OCI-M1 (cell line): ENCODE measurements at regions not wholly inside any gene's neighbourhood (a gene's known extent, or its start where the extent isn't known, plus 50 kb on each side); places are given as distances from the start of the nearest gene placed in this dataset.

Source experiments
- DNase-seq: peaks from one replicate; lab custom pipeline; 2025; lab: John Stamatoyannopoulos, UW

DNA sequence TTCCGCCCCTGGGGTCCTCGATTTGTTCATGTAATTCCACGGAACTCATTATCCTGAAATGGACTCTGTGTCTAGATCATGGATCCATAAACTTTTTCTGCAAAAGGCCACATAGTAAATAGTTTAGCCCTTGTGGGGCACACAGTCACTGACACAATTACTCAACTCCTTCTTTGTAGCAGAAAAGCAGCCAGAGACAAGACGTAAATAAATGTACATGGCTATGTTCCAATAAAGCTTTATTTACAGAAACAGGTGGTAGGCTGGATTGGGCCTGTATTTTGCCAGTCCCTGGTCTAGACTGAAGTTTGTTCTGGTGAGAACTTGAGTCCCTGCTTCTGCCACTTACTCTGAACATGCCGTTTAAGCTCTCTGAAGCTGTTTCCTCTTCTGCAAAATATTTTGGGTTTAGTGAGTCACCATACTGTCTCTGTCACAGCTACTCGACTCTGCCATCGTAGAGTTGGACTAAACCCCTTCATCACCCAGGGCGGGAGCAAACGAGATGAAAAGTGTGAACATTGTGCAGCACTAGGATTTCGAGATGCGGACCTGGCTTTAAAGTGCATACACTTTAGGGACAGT lies 61.9 kb upstream of the FOXF1 start:
- DNase-seq = no peak

DNA sequence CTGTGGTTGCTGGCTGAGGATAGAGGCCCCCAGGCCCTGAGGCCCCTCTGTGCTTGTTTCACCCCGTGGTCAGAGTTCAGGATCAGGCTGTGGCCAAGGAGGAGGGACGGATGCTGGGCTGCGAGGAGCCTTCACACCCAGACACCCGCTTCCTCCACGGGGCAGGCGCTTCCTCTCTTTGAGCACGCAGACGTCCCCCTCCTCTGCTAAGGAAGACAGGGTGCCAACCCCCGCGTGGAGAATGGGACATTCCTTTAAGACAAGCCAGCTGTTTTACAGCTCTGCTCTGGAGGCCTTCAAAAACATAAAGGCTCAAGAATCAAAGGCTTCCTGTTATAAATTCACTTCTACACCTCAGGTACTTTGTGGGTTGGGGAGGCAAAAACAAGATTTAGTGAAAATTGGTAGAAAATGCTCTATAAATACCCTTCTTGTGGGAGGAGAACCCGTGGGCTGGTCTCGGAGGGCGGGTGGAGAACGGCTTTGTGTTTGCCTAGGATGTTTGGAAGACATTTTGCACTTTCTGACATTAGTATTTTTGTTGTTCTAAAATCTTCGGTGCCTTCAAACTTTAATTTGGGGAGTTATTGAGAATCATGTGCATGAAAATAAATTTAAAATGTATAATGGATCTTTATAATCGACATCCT lies 60.8 kb upstream of the FOXF1 start:
- no peak for DNase-seq

DNA sequence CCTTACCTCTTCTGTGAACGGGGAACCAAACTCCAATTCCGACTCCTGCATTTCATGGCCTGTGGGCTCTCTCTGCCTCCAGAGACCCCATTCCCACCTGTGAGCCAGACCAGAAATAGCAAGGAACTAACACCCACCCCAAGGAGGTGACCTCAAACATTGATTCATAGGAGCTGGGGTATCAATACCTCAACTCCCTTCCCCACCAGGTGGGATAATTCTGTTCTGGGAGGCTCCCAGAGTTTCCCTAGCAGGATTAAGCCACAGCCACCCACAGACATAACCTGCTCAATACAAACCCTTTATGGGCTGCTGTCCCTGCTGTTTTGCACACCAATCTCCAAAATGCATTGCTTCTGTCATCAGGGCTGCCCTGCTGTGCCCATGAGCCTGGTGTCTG lies 59.6 kb upstream of the FOXF1 start:
- no peak for DNase-seq

DNA sequence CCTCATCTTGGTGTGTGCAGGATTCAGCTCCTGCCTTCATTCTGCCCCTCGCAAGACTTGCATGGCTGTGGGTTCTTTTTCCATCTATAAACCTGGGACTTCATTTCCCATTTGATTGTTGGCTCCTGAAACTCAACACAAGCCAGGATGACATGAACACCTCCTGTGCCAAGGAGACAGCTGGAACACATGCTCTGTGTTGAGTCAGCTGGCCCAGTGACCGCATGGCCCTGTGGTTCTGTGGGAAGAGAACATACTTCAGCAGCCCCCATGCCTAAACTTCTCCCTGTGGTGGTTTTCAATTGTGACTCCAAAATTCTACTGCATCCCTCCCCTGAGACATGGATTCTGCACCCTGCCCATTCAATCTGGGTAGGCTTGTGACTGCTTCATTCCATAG lies 57.9 kb upstream of the FOXF1 start:
- DNase-seq = no peak

DNA sequence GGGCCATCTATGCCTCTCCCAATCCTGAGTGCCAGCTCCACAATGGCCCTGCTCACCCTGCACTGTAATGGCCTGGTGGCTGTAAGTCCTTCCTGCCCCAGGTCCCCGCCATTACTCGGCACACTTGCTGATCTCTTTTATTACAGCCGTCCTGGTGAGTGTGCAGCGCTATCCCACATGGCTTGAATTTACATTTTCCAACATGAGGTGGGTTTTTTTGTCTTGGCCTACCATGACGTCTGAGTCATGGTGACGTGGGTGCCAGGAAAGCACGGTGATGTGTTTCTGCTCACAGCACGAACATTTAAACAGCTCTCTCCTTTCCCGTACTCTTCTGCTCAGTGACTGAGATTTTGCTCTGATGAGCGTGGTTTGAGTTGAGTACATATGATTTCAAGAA lies 55.2 kb upstream of the FOXF1 start:
- no peak for DNase-seq

DNA sequence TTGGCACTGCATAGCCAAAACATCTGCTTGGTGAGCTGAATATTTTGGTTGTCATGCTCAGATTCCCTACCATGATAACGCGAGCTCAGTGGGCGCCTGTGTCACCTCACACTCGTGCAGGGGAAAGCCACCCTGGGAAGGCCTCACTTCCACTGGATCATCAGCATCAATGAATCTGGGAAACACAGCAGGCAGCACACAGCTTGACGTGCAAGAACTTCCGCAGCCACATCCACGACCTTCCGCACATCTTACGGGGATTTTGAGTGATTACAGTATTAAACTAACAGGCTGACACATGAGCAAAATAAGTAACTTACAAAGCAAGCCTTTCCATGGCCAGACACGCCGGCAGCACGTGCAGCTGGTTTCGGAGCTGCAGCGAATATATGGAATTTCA lies 54.7 kb upstream of the FOXF1 start:
- no peak for DNase-seq

DNA sequence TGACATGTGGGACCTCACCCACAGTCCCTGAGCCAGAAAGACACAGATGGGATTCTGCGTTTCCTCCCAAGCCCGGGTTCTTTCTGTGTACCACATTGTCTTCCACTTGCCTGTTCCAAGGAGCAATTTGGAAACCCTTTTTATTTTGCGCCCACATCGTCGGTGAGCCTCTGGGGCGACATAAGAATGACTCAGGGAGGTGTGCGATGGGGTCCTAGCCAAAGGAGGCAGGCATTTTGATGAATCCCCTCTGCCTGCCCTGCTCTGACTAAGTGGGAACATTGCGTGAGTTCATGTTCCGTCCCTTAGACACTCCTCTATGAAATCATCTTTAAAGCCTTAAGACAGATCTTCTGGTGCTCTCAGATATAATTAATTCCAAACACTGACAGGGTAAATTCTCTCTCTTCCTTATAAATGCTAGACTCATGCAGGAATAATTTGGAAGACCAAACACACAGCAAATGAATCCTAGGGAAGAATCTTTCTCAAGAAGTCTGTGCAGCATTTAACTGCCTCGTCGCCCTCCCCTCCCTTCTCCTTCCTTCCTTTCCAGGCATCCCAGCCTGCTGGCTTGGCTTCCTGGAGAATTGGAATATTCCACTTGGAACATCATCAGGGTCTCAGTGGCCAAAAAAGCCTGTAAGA lies 52.7 kb upstream of the FOXF1 start:
- no peak for DNase-seq

DNA sequence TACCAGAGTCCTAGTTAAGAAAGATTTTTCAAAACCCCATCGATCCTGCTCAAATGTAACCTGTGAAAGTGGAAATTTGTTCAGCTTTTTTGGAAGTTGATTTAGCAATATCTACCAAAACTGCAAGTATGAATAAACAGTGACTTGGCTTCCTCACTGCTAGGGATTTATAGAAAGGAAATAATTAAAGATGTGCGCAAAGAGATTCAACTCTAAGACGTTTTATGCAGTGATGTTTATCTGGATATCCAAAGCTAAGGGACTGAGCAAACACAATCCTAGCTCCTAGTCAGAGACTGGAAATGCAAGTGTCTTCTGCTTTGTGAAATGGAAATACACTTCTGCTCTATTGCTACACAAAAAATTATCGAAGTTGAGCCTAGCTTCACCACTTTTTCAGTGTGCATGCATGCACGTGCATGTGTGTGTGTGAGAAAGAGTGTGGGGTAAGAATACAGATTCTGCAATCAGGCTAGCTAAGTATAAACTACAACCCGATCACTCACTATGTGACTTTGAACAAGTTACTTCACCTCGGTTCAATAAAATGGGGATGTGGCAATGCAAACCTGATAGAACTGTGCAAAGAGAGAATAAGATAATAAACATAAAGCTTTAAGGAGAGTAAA lies 52.1 kb upstream of the FOXF1 start:
- DNase-seq = no peak

DNA sequence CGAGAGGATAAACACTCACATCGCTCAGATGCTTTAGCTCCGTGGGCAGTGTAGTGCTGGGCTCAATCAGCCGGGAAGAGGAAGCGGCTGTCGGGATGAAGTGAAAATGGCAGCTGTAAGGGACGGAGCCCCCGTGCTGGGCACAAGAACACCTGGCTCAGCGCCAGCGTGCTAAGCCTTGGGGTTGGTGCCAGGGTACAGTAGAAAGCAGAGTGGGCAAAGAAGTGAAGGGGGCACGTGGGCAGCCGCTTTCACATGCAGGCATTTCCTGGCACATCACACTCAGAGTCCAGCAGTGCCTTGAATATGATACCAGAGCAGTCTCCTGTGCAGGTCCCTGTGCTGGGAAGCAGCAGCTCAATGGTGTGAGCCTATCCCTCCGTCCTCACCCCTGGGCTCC lies 51.1 kb upstream of the FOXF1 start:
- no peak for DNase-seq
